Mesenteric fat pad (tissue), 1 donor: ENCODE measurements at regions not wholly inside any gene's neighbourhood (a gene's known extent, or its start where the extent isn't known, plus 50 kb on each side); places are given as distances from the start of the nearest gene placed in this dataset.

ENCODE experiments used
- DNase-seq: peaks from one replicate; pipeline ENCODE4 v3.0.0-alpha.2; 2020; ENCODE audit warnings: low spot score
- donor health status: DM: yes; HTN: yes; CAD: no.

GRCh38 chr2:2902547-2903281 is 474.9 kb downstream of the EIPR1 start:
- peak; percentile 45 for DNase-seq

- DNase-seq = peak; percentile 33
Measured at GRCh38 chr2:2901384-2902345, 476.0 kb downstream of the EIPR1 start.

GRCh38 chr2:2899826-2900225 is 477.8 kb downstream of the EIPR1 start:
- DNase-seq = peak; percentile 9

GRCh38 chr2:2898744-2899143 is 478.9 kb downstream of the EIPR1 start:
- DNase-seq = peak; percentile 9

GRCh38 chr2:2896643-2897042 is 481.0 kb downstream of the EIPR1 start:
- DNase-seq = peak; percentile 26

GRCh38 chr2:2896011-2896410 is 481.6 kb downstream of the EIPR1 start:
- DNase-seq = peak; percentile 86

- peak; percentile 39 for DNase-seq
Measured at GRCh38 chr2:2894011-2894410, 483.6 kb downstream of the EIPR1 start.

- DNase-seq = peak; percentile 43
Measured at GRCh38 chr2:2892892-2893291, 484.7 kb downstream of the EIPR1 start.

GRCh38 chr2:2892378-2892777 is 485.2 kb downstream of the EIPR1 start:
- no peak for DNase-seq

GRCh38 chr2:2890901-2891300 is 486.7 kb downstream of the EIPR1 start:
- DNase-seq = peak; percentile 43

GRCh38 chr2:2890246-2890645 is 487.4 kb downstream of the EIPR1 start:
- DNase-seq = peak; percentile 28

GRCh38 chr2:2889646-2890045 is 488.0 kb downstream of the EIPR1 start:
- DNase-seq = peak; percentile 83

- DNase-seq = peak; percentile 12
Measured at GRCh38 chr2:2889141-2889540, 488.5 kb downstream of the EIPR1 start.

GRCh38 chr2:2887772-2888387 is 489.7 kb downstream of the EIPR1 start:
- peak; percentile 51 for DNase-seq

- DNase-seq = peak; percentile 35
Measured at GRCh38 chr2:2886922-2887321, 490.7 kb downstream of the EIPR1 start.

- peak; percentile 49 for DNase-seq
Measured at GRCh38 chr2:2881499-2881898, 496.1 kb downstream of the EIPR1 start.

GRCh38 chr2:2880938-2881337 is 496.7 kb downstream of the EIPR1 start:
- DNase-seq = peak; percentile 68

GRCh38 chr2:2879781-2880180 is 497.8 kb downstream of the EIPR1 start:
- peak; percentile 24 for DNase-seq

- no peak for DNase-seq
Measured at GRCh38 chr2:2879071-2879470, 498.5 kb downstream of the EIPR1 start.

- DNase-seq = no peak
Measured at GRCh38 chr2:2877427-2877826, 500.2 kb downstream of the EIPR1 start.

GRCh38 chr2:2876331-2877221 is 501.0 kb downstream of the EIPR1 start:
- no peak for DNase-seq
